OCI-LY7 (cell line): ENCODE measurements at regions not wholly inside any gene's neighbourhood (a gene's known extent, or its start where the extent isn't known, plus 50 kb on each side); places are given as distances from the start of the nearest gene placed in this dataset.

Experiments used
- CTCF ChIP-seq: fragments of 200-600 bp; sonication (generic); conservative IDR thresholded peaks from 2 replicates; pipeline ENCODE4 v1.5.1; 2014; ENCODE audit warnings: mild to moderate bottlenecking, antibody characterized with exemption, low read length, moderate library complexity, mixed read lengths
- EZH2phosphoT487 ChIP-seq: fragments of 200-600 bp; sonication (generic); IDR thresholded peaks from 2 replicates; pipeline ENCODE4 v1.6.1; 2018; ENCODE audit warnings: low read depth, borderline replicate concordance, mild to moderate bottlenecking, mixed run types, antibody characterized with exemption, low read length, moderate library complexity, mixed read lengths

GRCh38 chr7:109131141-109131540 lies 561.5 kb downstream of the DNAJB9 start:
- no peak for TF ChIP-seq CTCF
- no peak for TF ChIP-seq EZH2phosphoT487
